Heart left ventricle (tissue), 16 donors: ENCODE measurements at regions not wholly inside any gene's neighbourhood (a gene's known extent, or its start where the extent isn't known, plus 50 kb on each side); places are given as distances from the start of the nearest gene placed in this dataset.

ENCODE experiments used
- ATAC-seq, 4 donors: fragments of 200-7000 bp; cut with Tn5 transposase; one replicate each; pipeline ENCODE4 v1.9.1; 2020 to 2022; ENCODE audit warnings: moderate library complexity in 4 of 4, mild to moderate bottlenecking in 3 of 4, moderate number of reproducible peaks in 1 of 4
- DNase-seq, 5 donors: peaks; one replicate each; pipeline ENCODE4 v3.0.0-alpha.2; 2020
- H3K27ac ChIP-seq, 12 donors: fragments of 200-600 bp; sonication (generic) in 4 of 12; one replicate each; pipeline versions ENCODE4 v1.5.0 to v1.8.0; 2016 to 2022; ENCODE audit warnings: mild to moderate bottlenecking in 2 of 12
- H3K27me3 ChIP-seq, 9 donors: fragments of 200-600 bp; sonication (generic) in 2 of 9; one replicate each; pipeline versions ENCODE4 v1.5.1 to v1.8.0; 2016 to 2022; ENCODE audit warnings: mild to moderate bottlenecking in 3 of 9
- H3K36me3 ChIP-seq, 9 donors: fragments of 200-600 bp; sonication (generic) in 2 of 9; one replicate each; pipeline versions ENCODE4 v1.5.0 to v1.8.0; 2018 to 2022; ENCODE audit warnings: mild to moderate bottlenecking in 2 of 9
- H3K4me1 ChIP-seq, 12 donors: fragments of 200-600 bp; sonication (generic) in 4 of 12; one replicate each; pipeline versions ENCODE4 v1.5.0 to v1.8.0; 2016 to 2022; ENCODE audit warnings: mild to moderate bottlenecking in 3 of 12
- H3K4me3 ChIP-seq, 12 donors: fragments of 200-600 bp; sonication (generic) in 4 of 12; one replicate each; pipeline versions ENCODE4 v1.5.0 to v1.8.0; 2017 to 2022; ENCODE audit warnings: mild to moderate bottlenecking in 9 of 12, moderate library complexity in 4 of 12
- H3K9me3 ChIP-seq, 12 donors: fragments of 200-600 bp; sonication (generic) in 4 of 12; one replicate each; pipeline versions ENCODE4 v1.5.0 to v1.8.0; 2016 to 2022; ENCODE audit warnings: mild to moderate bottlenecking in 1 of 12
- CTCF ChIP-seq, 12 donors: fragments of 200-600 bp; sonication (generic) in 4 of 12; IDR thresholded peaks; one replicate each; pipeline versions ENCODE4 v1.5.0 to v1.8.0; 2018 to 2022; ENCODE audit warnings: antibody characterized with exemption in 12 of 12, mild to moderate bottlenecking in 5 of 12
- POLR2A ChIP-seq, 2 donors: fragments of 450-650 bp; IDR thresholded peaks; one replicate each; pipeline ENCODE4 v1.6.1; 2017; ENCODE audit warnings: antibody characterized with exemption in 2 of 2, mild to moderate bottlenecking in 2 of 2, moderate library complexity in 2 of 2
- WGBS, 4 donors: extraction: QIAGEN DNeasy Blood & Tissue Kit in 2 of 4; methylation state at CpG; one replicate each; pipeline versions ENCODE4 v1.1.5 to v1.1.7; 2013 to 2018; 5-methylcytosine and 5-hydroxymethylcytosine counted together
- intact Hi-C, 10 donors: fragments of 100-400 bp; cut with DNase I; formaldehyde crosslinking; loops; one replicate each; pipeline versions ENCODE4 v1.11.1 to v1.14.2; 2022
- donor health status: ischemic (EF 13 %, LVEDD 7.1; RV severe dilation, severe dysfunction).
- donor health status: healthy with polysubstance abuse.
- donor health status: DM: no; HTN: yes; CAD: no.
- donor health status: DM: no; HTN: no; CAD: no.
- donor health status: ischemic (EF 25% LVEDD 6.9; RV normal size, moderate dysfunction).
- donor health status: ischemic (EF 25% LVEDD 5.7; RV mildly dilated, moderate dysfunction).
- donor health status: healthy.
- donor health status: DM: yes; HTN: yes; CAD: no.
- donor health status: ischemic (EF 35%, LVEDD 5.7; RV mildly dilated, moderate dysfunction).
- donor health status: nonischemic (EF 11% LVEDD 7.7; RV severe dilation, severe dysfunction).
- donor health status: DM: yes; HTN: yes; CAD: no.
- donor health status: PGD.
- donor health status: ischemic (EF 29% LVEDD 5.4; RV normal size, mild dysfunction).
- donor health status: nonischemic (EF 23%, LVEDD 6.1; RV moderate dilation, normal function).

GRCh38 chr1:242745079-242745478, 220.6 kb upstream of the PLD5 start:
- Histone ChIP-seq H3K9me3 (peaks cover 0 to 12% (median 7%) of the 10 kb centered on the region in 12 donors), H3K36me3 (no peaks in the 10 kb centered on the region), H3K4me3 (no peak overlapping the region), H3K4me1 (no peaks in the 10 kb centered on the region), H3K27ac (no peak overlapping the region), H3K27me3 (no peaks in the 10 kb centered on the region)
- ATAC-seq = peak in 1 of 4 donors; percentile 24
- 3 to 23% (median 11%) methylated on average over 1 of the region's 1 CpG for WGBS, 4 donors
- TF ChIP-seq POLR2A (IDR thresholded peaks at IDR 0.05) (no peak), CTCF (IDR thresholded peaks at IDR 0.05) (no peak)
- intact Hi-C loops = no loop called here
- no peak for DNase-seq

- no peak for TF ChIP-seq POLR2A (IDR thresholded peaks at IDR 0.05)
- TF ChIP-seq CTCF (IDR thresholded peaks at IDR 0.05) = no peak
- no peak for DNase-seq
- intact Hi-C loops = no loop called here
- no peaks in the 10 kb centered on the region for H3K36me3 ChIP-seq
- H3K4me3 ChIP-seq = no peak overlapping the region
- WGBS, 4 donors = 74 to 82% (median 75%) methylated on average over 6 of the region's 6 CpGs
- H3K27me3 ChIP-seq = no peaks in the 10 kb centered on the region
- ATAC-seq = no peak
- peaks cover 0 to 12% (median 7%) of the 10 kb centered on the region in 12 donors for H3K9me3 ChIP-seq
- H3K27ac ChIP-seq = no peak overlapping the region
- H3K4me1 ChIP-seq = no peaks in the 10 kb centered on the region
These were observed 219.7 kb upstream of the PLD5 start for GRCh38 chr1:242743983-242744780.

- H3K4me1 ChIP-seq = peaks cover 0 to 2% (median 0%) of the 10 kb centered on the region in 12 donors
- DNase-seq (no peak), ATAC-seq (no peak)
- H3K27ac ChIP-seq = no peak overlapping the region
- no peak overlapping the region for H3K4me3 ChIP-seq
- H3K36me3 ChIP-seq = no peaks in the 10 kb centered on the region
- no peaks in the 10 kb centered on the region for H3K27me3 ChIP-seq
- H3K9me3 ChIP-seq = peaks cover 0 to 12% (median 7%) of the 10 kb centered on the region in 12 donors
- intact Hi-C loops = no loop called here
- 73 to 79% (median 76%) methylated on average over 9 of the region's 9 CpGs for WGBS, 4 donors
- TF ChIP-seq CTCF (IDR thresholded peaks at IDR 0.05) (no peak), POLR2A (IDR thresholded peaks at IDR 0.05) (no peak)
These were observed 214.5 kb upstream of the PLD5 start for GRCh38 chr1:242738702-242739645.

GRCh38 chr1:242736611-242737010, 212.1 kb upstream of the PLD5 start:
- intact Hi-C loops = no loop called here
- Histone ChIP-seq H3K27ac (no peak overlapping the region), H3K4me1 (peaks cover 0 to 2% (median 0%) of the 10 kb centered on the region in 12 donors), H3K9me3 (peaks cover 0 to 23% (median 6%) of the 10 kb centered on the region in 12 donors), H3K27me3 (no peaks in the 10 kb centered on the region), H3K4me3 (no peak overlapping the region), H3K36me3 (no peaks in the 10 kb centered on the region)
- no peak for DNase-seq
- WGBS, 4 donors = 9 to 31% (median 21%) methylated on average over 1 of the region's 1 CpG
- ATAC-seq = peak in 3 of 4 donors; percentile 28 to 77 (median 50)
- TF ChIP-seq CTCF (IDR thresholded peaks at IDR 0.05) = no peak
- TF ChIP-seq POLR2A (IDR thresholded peaks at IDR 0.05) = no peak
